Breast epithelium (tissue), 3 donors: ENCODE measurements at regions not wholly inside any gene's neighbourhood (a gene's known extent, or its start where the extent isn't known, plus 50 kb on each side); places are given as distances from the start of the nearest gene placed in this dataset.

ENCODE experiments used
- CTCF ChIP-seq, 3 donors: fragments of 450-650 bp; IDR thresholded peaks; one replicate each; pipeline ENCODE4 v1.5.1; 2016 to 2017; ENCODE audit warnings: antibody characterized with exemption in 3 of 3, mild to moderate bottlenecking in 3 of 3, moderate library complexity in 3 of 3
- POLR2A ChIP-seq: fragments of 450-650 bp; IDR thresholded peaks from one replicate; pipeline ENCODE4 v1.6.1; 2016; ENCODE audit warnings: antibody characterized with exemption, mild to moderate bottlenecking, moderate library complexity

GRCh38 chr12:97404543-97404942 lies 58.1 kb upstream of the RMST start:
- TF ChIP-seq CTCF (IDR thresholded peaks at IDR 0.05) (peak; percentile 40 to 71 (median 58)), POLR2A (no peak)
